ENCODE measurements at regions not wholly inside any gene's neighbourhood (a gene's known extent, or its start where the extent isn't known, plus 50 kb on each side); places are given as distances from the start of the nearest gene placed in this dataset.

GRCh38 chr4:36753048-36753447 lies 471.6 kb downstream of the DTHD1 start:
- no peak for DNase-seq
- Histone ChIP-seq H3K4me1 (no peaks in the 10 kb centered on the region), H3K27ac (no peak overlapping the region), H3K4me3 (no peak overlapping the region), H3K36me3 (no peaks in the 10 kb centered on the region), H3K27me3 (replicated peaks in 1 of 7) (no peaks in the 10 kb centered on the region), H3K9me3 (peaks cover 0 to 4% (median 0%) of the 10 kb centered on the region in 8 donors)
- TF ChIP-seq CTCF (IDR thresholded peaks at IDR 0.05 in 8 of 11, conservative IDR thresholded peaks at IDR 0.05 in 3 of 11) = no peak
- TF ChIP-seq POLR2AphosphoS5 (IDR thresholded peaks at IDR 0.05) = no peak
- TF ChIP-seq POLR2A (IDR thresholded peaks at IDR 0.05) = no peak
- intact Hi-C loops (cut with DNase I; ENCODE audit: low total_unique reads) = no loop called here
- WGBS, 5 donors = 72 to 87% (median 75%) methylated on average over 3 of the region's 3 CpGs

- no peaks in the 10 kb centered on the region for H3K36me3 ChIP-seq
- no peak overlapping the region for H3K27ac ChIP-seq
- H3K4me3 ChIP-seq = no peak overlapping the region
- WGBS, 5 donors = 51 to 66% (median 58%) methylated on average over 3 of the region's 3 CpGs
- peaks cover 0 to 4% (median 0%) of the 10 kb centered on the region in 8 donors for H3K9me3 ChIP-seq
- DNase-seq = no peak
- no peaks in the 10 kb centered on the region for H3K27me3 ChIP-seq (replicated peaks in 1 of 7)
- intact Hi-C loops (cut with DNase I; ENCODE audit: low total_unique reads) = no loop called here
- TF ChIP-seq POLR2A (IDR thresholded peaks at IDR 0.05) (no peak), POLR2AphosphoS5 (IDR thresholded peaks at IDR 0.05) (no peak), CTCF (IDR thresholded peaks at IDR 0.05 in 8 of 11, conservative IDR thresholded peaks at IDR 0.05 in 3 of 11) (no peak)
- H3K4me1 ChIP-seq = no peaks in the 10 kb centered on the region
Observed at GRCh38 chr4:36757580-36758311, 476.3 kb downstream of the DTHD1 start.

- TF ChIP-seq POLR2AphosphoS5 (IDR thresholded peaks at IDR 0.05) (no peak), CTCF (IDR thresholded peaks at IDR 0.05 in 8 of 11, conservative IDR thresholded peaks at IDR 0.05 in 3 of 11) (no peak), POLR2A (IDR thresholded peaks at IDR 0.05) (no peak)
- Histone ChIP-seq H3K27ac (no peak overlapping the region), H3K4me1 (no peaks in the 10 kb centered on the region), H3K9me3 (peaks cover 0 to 2% (median 0%) of the 10 kb centered on the region in 8 donors), H3K4me3 (no peak overlapping the region), H3K27me3 (replicated peaks in 1 of 7) (no peaks in the 10 kb centered on the region), H3K36me3 (no peaks in the 10 kb centered on the region)
- intact Hi-C loops (cut with DNase I; ENCODE audit: low total_unique reads) = no loop called here
- WGBS, 5 donors = 51 to 54% (median 52%) methylated on average over 9 of the region's 9 CpGs
- no peak for DNase-seq
Observed at GRCh38 chr4:36758312-36759178, 477.1 kb downstream of the DTHD1 start.

GRCh38 chr4:36761607-36762006 lies 480.2 kb downstream of the DTHD1 start:
- Histone ChIP-seq H3K4me1 (no peaks in the 10 kb centered on the region), H3K27ac (no peak overlapping the region), H3K27me3 (replicated peaks in 1 of 7) (no peaks in the 10 kb centered on the region), H3K4me3 (no peak overlapping the region), H3K36me3 (no peaks in the 10 kb centered on the region), H3K9me3 (no peaks in the 10 kb centered on the region)
- 72 to 86% (median 81%) methylated on average over 4 of the region's 4 CpGs for WGBS, 5 donors
- no peak for DNase-seq
- intact Hi-C loops (cut with DNase I; ENCODE audit: low total_unique reads) = no loop called here
- TF ChIP-seq POLR2AphosphoS5 (IDR thresholded peaks at IDR 0.05) (no peak), CTCF (IDR thresholded peaks at IDR 0.05 in 8 of 11, conservative IDR thresholded peaks at IDR 0.05 in 3 of 11) (no peak), POLR2A (IDR thresholded peaks at IDR 0.05) (no peak)
